NCI-H1092 treated with DMSO at 0.1 percent for 48 hours (cell line): ENCODE measurements at regions not wholly inside any gene's neighbourhood (a gene's known extent, or its start where the extent isn't known, plus 50 kb on each side); places are given as distances from the start of the nearest gene placed in this dataset.
A peak's percentile ranks its signal among the peaks of the same experiment; 100 is the strongest.

Source experiments
- DNase-seq: peaks from one replicate; lab custom pipeline; 2025; lab: John Stamatoyannopoulos, UW

GRCh38 chr22:44387486-44387885 is 74.7 kb upstream of the SHISAL1 start:
- no peak for DNase-seq

DNA sequence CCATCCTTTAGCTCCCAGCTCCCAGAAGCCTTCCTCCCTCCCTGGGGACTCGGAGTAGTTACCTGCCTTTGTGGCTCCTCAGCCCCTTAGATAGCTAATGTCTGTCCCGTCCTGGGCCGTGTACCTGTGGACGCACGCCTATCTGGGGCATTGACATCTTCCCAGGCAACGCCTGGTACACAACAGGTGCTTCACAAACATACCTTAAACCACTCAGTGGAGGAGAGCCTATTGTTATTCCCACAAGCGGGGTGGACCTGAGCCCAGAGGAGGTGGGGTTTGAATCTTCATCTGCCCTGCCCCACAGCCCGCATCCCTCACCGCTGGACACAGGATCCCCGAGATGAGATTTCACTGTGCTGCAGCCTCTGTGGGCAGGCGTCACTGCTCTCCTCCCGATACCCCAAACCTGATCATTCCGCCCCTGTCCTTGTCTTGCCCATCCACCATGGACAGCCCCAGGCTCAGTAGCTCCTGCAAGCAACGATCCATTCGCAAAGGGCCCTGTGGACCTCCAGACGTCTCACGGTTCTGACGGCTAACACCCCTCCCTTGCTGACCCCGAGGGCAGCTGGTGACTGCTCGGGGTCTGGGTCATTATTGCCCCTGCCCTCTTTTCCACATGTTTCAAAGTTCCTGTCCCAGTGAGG is 73.8 kb upstream of the SHISAL1 start:
- DNase-seq: no peak

- no peak for DNase-seq
Observed at GRCh38 chr22:44385781-44386180, 73.0 kb upstream of the SHISAL1 start.

- no peak for DNase-seq
Observed at GRCh38 chr22:44385296-44385610, 72.5 kb upstream of the SHISAL1 start.

GRCh38 chr22:44384563-44385295 is 72.0 kb upstream of the SHISAL1 start:
- no peak for DNase-seq

- DNase-seq: no peak
Observed at GRCh38 chr22:44383652-44384562, 71.2 kb upstream of the SHISAL1 start.

DNA sequence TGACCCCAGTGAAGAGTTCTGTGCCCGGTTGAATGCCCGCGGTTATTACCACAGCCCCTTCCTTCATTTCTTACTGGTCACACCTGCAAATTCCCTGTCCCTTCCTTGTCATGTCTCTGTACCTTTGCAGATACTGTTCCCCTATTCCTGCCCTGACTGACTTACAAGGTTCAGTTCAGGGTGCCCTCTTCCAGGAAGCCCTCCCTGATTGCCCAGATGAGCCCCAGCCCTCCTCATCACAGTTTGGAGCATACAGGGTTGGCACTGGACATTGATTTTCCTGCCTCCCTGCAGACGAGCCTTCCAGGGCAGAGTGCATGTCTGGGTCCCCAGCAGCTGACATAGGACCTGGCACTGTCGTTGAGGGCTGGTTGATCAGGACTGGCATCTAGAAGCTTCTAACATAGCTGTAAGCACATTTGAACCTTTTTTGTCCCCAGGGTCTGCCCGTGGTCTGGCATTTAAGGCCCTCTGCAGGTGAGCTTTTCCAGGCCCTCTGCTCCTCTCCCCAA is 70.4 kb upstream of the SHISAL1 start:
- no peak for DNase-seq

GRCh38 chr22:44382116-44383038 is 69.6 kb upstream of the SHISAL1 start:
- DNase-seq: no peak

GRCh38 chr22:44381761-44382115 is 69.0 kb upstream of the SHISAL1 start:
- no peak for DNase-seq

- DNase-seq: peak; percentile 37
Observed at GRCh38 chr22:44380756-44381486, 68.2 kb upstream of the SHISAL1 start.

- no peak for DNase-seq
Observed at GRCh38 chr22:44379817-44380755, 67.3 kb upstream of the SHISAL1 start.

- DNase-seq: no peak
Observed at GRCh38 chr22:44378380-44378779, 65.6 kb upstream of the SHISAL1 start.

- no peak for DNase-seq
Observed at GRCh38 chr22:44375451-44375850, 62.7 kb upstream of the SHISAL1 start.

DNA sequence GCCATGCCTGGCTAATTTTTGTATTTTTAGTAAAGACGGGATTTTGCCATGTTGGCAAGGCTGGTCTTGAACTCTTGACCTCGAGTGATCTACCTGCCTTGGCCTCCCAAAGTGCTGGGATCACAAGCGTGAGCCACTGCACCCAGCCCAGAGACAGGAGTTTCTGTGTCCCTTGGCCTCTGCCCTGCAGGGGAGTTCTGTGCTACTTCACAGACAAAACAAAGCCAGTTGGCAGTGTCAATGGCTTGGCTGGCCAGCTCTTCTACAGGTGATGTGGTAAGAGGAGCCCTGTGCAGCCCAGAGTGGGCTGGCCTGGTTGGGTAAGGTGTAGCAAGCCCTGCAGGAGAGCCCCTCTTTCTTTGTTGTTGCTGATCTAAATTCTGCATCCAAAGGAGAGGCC is 60.5 kb upstream of the SHISAL1 start:
- no peak for DNase-seq

DNA sequence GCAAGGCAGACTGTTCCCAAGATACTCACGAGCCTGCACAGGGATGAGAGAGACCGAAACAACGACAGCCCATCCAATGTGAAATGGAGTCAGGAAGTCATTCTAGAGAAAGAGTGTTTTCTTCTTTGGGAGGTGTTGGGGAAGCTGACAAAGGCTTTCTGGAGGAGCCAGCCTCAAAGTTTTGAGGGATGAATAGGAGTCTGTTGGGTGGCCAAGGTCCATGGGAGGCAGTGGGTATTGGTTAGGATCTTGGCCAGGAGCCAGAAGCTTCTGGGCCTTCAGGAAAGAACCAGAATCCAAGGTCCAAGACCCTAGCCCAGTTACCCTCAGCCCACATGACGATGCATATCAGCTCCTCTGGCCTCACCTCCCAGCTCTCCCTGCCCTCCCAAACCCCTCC is 59.9 kb upstream of the SHISAL1 start:
- no peak for DNase-seq

DNA sequence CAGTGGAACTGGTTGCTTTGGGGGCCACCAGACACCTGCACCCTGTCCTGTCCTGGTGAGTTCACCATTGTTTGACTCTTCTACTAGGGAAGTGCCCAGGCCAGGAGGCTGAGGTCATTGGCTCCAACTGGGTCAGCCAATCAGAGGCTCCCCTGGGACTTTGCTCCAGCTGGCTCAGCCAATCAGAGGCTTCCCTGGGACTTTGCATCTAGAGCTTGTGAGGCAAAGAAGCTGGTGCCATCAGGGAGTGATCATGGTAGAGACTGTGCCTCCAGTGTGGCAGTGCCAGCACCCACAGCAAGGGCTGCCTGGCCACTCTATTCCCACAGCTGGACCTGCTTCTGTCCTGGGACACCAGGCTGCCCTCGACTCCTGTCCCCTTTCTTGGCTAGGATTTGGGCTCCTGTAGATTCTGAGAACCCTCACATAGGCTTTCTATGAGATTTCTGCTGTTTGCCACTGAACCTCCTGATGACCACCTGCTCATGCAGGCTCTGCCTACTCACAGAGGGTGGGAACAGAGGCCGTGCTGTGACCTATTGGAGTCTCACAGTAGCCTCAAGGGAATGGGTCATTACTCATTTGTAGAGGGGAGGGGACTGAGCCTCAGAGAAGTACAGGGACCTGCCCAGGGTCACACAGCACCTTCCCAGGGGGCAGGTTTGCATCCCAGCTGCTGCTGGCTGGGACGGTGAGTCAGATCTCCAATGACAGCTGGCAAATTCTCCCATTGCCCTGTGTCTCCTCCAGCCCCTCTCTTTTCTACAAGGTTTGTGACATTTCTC is 59.2 kb upstream of the SHISAL1 start:
- no peak for DNase-seq

DNA sequence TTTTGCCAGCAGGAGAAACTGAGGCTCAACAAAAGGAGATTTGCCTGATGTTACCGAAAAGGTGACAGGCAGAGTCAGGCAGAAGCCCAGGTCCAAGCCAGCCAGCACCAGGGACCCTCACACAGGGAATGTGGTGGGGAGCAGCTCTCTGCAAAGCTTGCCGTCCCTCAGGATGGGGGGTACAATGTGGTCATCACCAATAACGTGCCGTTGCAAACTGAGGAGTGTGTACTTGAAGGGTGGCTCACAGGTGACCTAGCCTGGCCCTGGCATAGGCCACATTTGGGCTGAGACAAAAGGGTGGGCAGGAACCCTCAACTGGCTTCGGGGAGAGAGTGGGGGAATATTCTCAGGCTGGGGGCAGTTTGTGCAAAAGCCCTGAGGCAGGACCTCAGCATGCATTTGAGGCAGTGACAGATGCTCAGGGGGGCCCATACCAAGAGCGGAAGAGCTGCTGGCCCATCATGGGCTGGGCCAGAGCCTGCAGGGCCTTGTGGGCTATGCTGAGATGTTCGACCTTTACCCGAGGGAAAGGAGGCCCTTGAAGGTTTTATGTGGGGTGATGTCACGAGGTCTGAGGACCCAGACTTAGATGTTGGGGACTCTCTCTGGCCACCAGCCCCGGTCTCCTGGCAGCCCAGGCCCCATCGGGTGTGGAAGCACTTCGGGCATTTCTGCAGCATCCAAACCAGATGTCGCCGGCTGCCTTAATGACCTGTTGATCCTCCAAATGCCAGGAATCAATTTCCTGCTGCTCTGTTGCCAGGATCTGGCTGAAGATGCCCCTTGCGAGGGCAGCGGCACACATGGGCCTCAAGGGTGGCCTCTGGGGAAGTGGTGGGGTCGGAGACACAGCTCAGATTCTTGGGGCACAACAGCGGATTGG is 57.4 kb upstream of the SHISAL1 start:
- DNase-seq: no peak

DNA sequence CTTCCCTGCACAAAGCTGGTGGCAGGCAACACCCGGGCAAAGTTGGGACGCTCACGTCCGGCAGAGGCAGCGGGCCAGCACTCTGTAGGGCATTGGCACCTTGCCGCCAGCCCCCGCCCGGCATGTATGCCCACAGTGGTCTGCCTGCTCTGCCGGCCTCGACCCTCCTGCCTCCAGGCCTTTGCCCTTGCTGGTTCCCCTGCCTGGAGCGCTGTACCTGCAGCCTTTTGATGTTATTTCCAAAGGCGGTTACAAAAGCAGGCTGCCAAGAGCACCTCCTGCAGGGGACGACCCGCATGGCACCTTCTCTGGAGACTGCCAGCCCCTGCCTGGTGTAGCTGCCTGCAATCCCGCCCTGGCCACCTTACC is 56.5 kb upstream of the SHISAL1 start:
- no peak for DNase-seq
